A549 (cell line): ENCODE measurements at regions not wholly inside any gene's neighbourhood (a gene's known extent, or its start where the extent isn't known, plus 50 kb on each side); places are given as distances from the start of the nearest gene placed in this dataset.
A peak's percentile ranks its signal among the peaks of the same experiment; 100 is the strongest.

Experiments
- ATAC-seq, 2 experiments: fragments of 200-7000 bp in 1 of 2; fragments of >200 bp in 1 of 2; cut with Nextera tagmentation in 1 of 2; cut with Tn5 transposase in 1 of 2; 3 replicates each; pipeline versions ENCODE4 v1.8.0 to v1.9.1; 2018 to 2020; ENCODE audit warnings: mild to moderate bottlenecking in 1 of 2, moderate library complexity in 1 of 2
- CTCF ChIA-PET: fragments of 300-600 bp; sonication (Branson Sonifier 250); formaldehyde crosslinking; extraction: SDS; loops from one replicate; lab custom pipeline; 2021; ENCODE audit warnings: antibody characterized with exemption, inconsistent platforms; lab: Yijun Ruan, JAX
- POLR2A ChIA-PET: fragments of 350-600 bp; formaldehyde crosslinking; extraction: SDS; loops from one replicate; lab custom pipeline; 2021; ENCODE audit warnings: antibody characterized with exemption, inconsistent platforms; lab: Yijun Ruan, JAX
- DNase-seq, 2 experiments: peaks; one replicate each; pipeline versions ENCODE4 v3.0.0 to v3.0.0-alpha.2; 2011 to 2016; ENCODE audit warnings: low read depth in 1 of 2, low spot score in 1 of 2
- FAIRE-seq: peaks from 2 replicates; lab custom pipeline; 2011; peaks lifted over from hg19 to GRCh38; lab: Jason Lieb, UNC
- H3K27ac ChIP-seq, 2 experiments: fragments of >200 bp; sonication (Bioruptor Twin); formaldehyde crosslinking; 3 replicates each; pipeline ENCODE4 v1.5.1; 2016 to 2017
- H3K4me1 ChIP-seq: fragments of >200 bp; sonication (Bioruptor Twin); formaldehyde crosslinking; 3 replicates; pipeline ENCODE4 v1.6.1; 2016
- H3K4me2 ChIP-seq: fragments of >200 bp; sonication (Bioruptor Twin); formaldehyde crosslinking; 3 replicates; pipeline ENCODE4 v1.6.1; 2016
- H3K4me3 ChIP-seq: fragments of >200 bp; sonication (Bioruptor Twin); formaldehyde crosslinking; 3 replicates; pipeline ENCODE4 v1.5.1; 2016
- H3K9me3 ChIP-seq: fragments of >200 bp; sonication (Bioruptor Twin); formaldehyde crosslinking; 3 replicates; pipeline ENCODE4 v1.6.1; 2016
- CEBPB ChIP-seq, 2 experiments: fragments of >200 bp in 1 of 2; sonication (Bioruptor Twin) in 1 of 2; formaldehyde crosslinking in 1 of 2; IDR thresholded peaks; 2 replicates each; pipeline ENCODE4 v1.6.1; 2012 to 2016
- E2F6 ChIP-seq: IDR thresholded peaks from 2 replicates; pipeline ENCODE4 v1.6.1; 2012; ENCODE audit warnings: low read depth, borderline replicate concordance
- EHF ChIP-seq: fragments of 250-450 bp; sonication (Bioruptor Pico); IDR thresholded peaks from 2 replicates; pipeline ENCODE4 v1.5.0; 2020; ENCODE audit warnings: mild to moderate bottlenecking
- ESRRA ChIP-seq: fragments of 150-350 bp; IDR thresholded peaks from 2 replicates; pipeline ENCODE4 v1.6.1; 2014; ENCODE audit warnings: mild to moderate bottlenecking, low read length, borderline replicate concordance
- GATA3 ChIP-seq: IDR thresholded peaks from 2 replicates; pipeline ENCODE4 v1.6.1; 2012; ENCODE audit warnings: borderline replicate concordance
- HDAC2 ChIP-seq: fragments of 200-600 bp; sonication (generic); IDR thresholded peaks from 2 replicates; pipeline ENCODE4 v1.6.1; 2016
- HES2 ChIP-seq: fragments of >200 bp; sonication (Bioruptor Twin); formaldehyde crosslinking; IDR thresholded peaks from 2 replicates; pipeline ENCODE4 v1.6.1; 2016
- HEYL ChIP-seq: fragments of 250-450 bp; sonication (Bioruptor Pico); IDR thresholded peaks from 2 replicates; pipeline ENCODE4 v1.8.0; 2021; ENCODE audit warnings: mild to moderate bottlenecking, moderate library complexity
- KDM1A ChIP-seq: fragments of 200-600 bp; sonication (generic); IDR thresholded peaks from 2 replicates; pipeline ENCODE4 v1.6.1; 2016; ENCODE audit warnings: low read depth, mild to moderate bottlenecking
- MAX ChIP-seq: IDR thresholded peaks from 2 replicates; pipeline ENCODE4 v1.6.1; 2012
- NR3C1 ChIP-seq: fragments of >200 bp; sonication (Bioruptor Twin); formaldehyde crosslinking; IDR thresholded peaks from 3 replicates; pipeline ENCODE4 v1.6.1; 2017
- PBX3 ChIP-seq: IDR thresholded peaks from 2 replicates; pipeline ENCODE4 v1.6.1; 2012
- PHF8 ChIP-seq: fragments of 200-600 bp; sonication (generic); IDR thresholded peaks from 2 replicates; pipeline ENCODE4 v1.6.1; 2016; ENCODE audit warnings: low read depth, mild to moderate bottlenecking, antibody characterized with exemption, moderate library complexity, borderline replicate concordance
- POLR2AphosphoS2 ChIP-seq: conservative IDR thresholded peaks from 2 replicates; pipeline ENCODE4 v1.6.1; 2012; ENCODE audit warnings: low read length, improper control_type of control experiment, inconsistent platforms
- SMC3 ChIP-seq: fragments of >200 bp; sonication (Bioruptor Twin); formaldehyde crosslinking; IDR thresholded peaks from 3 replicates; pipeline ENCODE4 v1.6.1; 2018; ENCODE audit warnings: inconsistent platforms
- SREBF2 ChIP-seq: fragments of 450-650 bp; IDR thresholded peaks from 2 replicates; pipeline ENCODE4 v1.6.1; 2014; ENCODE audit warnings: mild to moderate bottlenecking, moderate library complexity
- TP53 ChIP-seq: fragments of 250-450 bp; sonication (Bioruptor Pico); IDR thresholded peaks from 2 replicates; pipeline ENCODE4 v1.5.0; 2021; ENCODE audit warnings: mild to moderate bottlenecking, moderate library complexity
- USF2 ChIP-seq: fragments of 450-650 bp; IDR thresholded peaks from 2 replicates; pipeline ENCODE4 v1.6.1; 2014; ENCODE audit warnings: antibody characterized with exemption
- WGBS: methylation state at CpG from one replicate; pipeline ENCODE4 v1.1.6; 2017; ENCODE audit errors: missing lambda C conversion rate; 5-methylcytosine and 5-hydroxymethylcytosine counted together

GRCh38 chr15:93244696-93245660 lies 156.0 kb upstream of the RGMA start:
- Histone ChIP-seq H3K4me3 (no peak overlapping the region), H3K27ac (no peak overlapping the region), H3K4me1 (no peaks in the 10 kb centered on the region), H3K4me2 (no peak overlapping the region), H3K9me3 (no peaks in the 10 kb centered on the region)
- 45% methylated on average over 26 of the region's 26 CpGs for WGBS
- DNase-seq (no peak), ATAC-seq (peak; percentile 25 to 34; a peak in 2 of 6 replicates), FAIRE-seq (no peak)
- ChIA-PET CTCF (interaction anchor here (0.6 kb wide), 1 partner anchor 607 kb away, joined by 3 read pairs; no protein-coding TSS in a partner anchor), POLR2A (no interaction called here)
- TF ChIP-seq POLR2AphosphoS2 (no peak), ESRRA (no peak), USF2 (no peak), TP53 (no peak), SMC3 (no peak), GATA3 (no peak), SREBF2 (no peak), CEBPB (IDR thresholded peaks at IDR 0.05) (no peak), PHF8 (no peak), NR3C1 (no peak), EHF (no peak)

- Histone ChIP-seq H3K4me2 (no peak overlapping the region), H3K4me1 (no peaks in the 10 kb centered on the region), H3K4me3 (no peak overlapping the region)
- TF ChIP-seq HEYL (no peak), HDAC2 (no peak)
- TF ChIP-seq, all 56 proteins: peak for 0
- no peaks in the 10 kb centered on the region for H3K9me3 ChIP-seq
- ChIA-PET CTCF (no interaction called here), POLR2A (no interaction called here)
- 3% methylated on average over 9 of the region's 9 CpGs for WGBS
- ATAC-seq (no peak), FAIRE-seq (no peak), DNase-seq (no peak)
- no peak overlapping the region for H3K27ac ChIP-seq
Measured at GRCh38 chr15:93243573-93243972, 154.6 kb upstream of the RGMA start.

- H3K4me1 ChIP-seq = no peaks in the 10 kb centered on the region
- POLR2A ChIA-PET = no interaction called here
- WGBS = 54% methylated on average over 15 of the region's 15 CpGs
- ATAC-seq (no peak), FAIRE-seq (no peak), DNase-seq (no peak)
- TF ChIP-seq KDM1A (no peak), E2F6 (no peak), HES2 (no peak), PBX3 (no peak), MAX (no peak)
- no peak overlapping the region for H3K27ac ChIP-seq
- H3K4me2 ChIP-seq = no peak overlapping the region
- no peaks in the 10 kb centered on the region for H3K9me3 ChIP-seq
- H3K4me3 ChIP-seq = no peak overlapping the region
- CTCF ChIA-PET = no interaction called here
Measured at GRCh38 chr15:93241696-93242585, 152.9 kb upstream of the RGMA start.
